ENCODE measurements at regions not wholly inside any gene's neighbourhood (a gene's known extent, or its start where the extent isn't known, plus 50 kb on each side); places are given as distances from the start of the nearest gene placed in this dataset.

GRCh38 chr4:173609158-173609557, 79.1 kb upstream of the HAND2 start:
- TF ChIP-seq CTCF (IDR thresholded peaks at IDR 0.05; ENCODE audit: insufficient read depth, low read depth, low read length) (no peak), EZH2 (IDR thresholded peaks at IDR 0.05; ENCODE audit: insufficient read depth, low read length) (no peak)
